GM21786 (cell line): ENCODE measurements at regions not wholly inside any gene's neighbourhood (a gene's known extent, or its start where the extent isn't known, plus 50 kb on each side); places are given as distances from the start of the nearest gene placed in this dataset.

ENCODE experiments used
- ATAC-seq: cut with Tn5 transposase; IDR thresholded peaks from one replicate; pipeline ENCODE4 v1.9.1; 2021; ENCODE audit not compliant: unreplicated experiment

DNA sequence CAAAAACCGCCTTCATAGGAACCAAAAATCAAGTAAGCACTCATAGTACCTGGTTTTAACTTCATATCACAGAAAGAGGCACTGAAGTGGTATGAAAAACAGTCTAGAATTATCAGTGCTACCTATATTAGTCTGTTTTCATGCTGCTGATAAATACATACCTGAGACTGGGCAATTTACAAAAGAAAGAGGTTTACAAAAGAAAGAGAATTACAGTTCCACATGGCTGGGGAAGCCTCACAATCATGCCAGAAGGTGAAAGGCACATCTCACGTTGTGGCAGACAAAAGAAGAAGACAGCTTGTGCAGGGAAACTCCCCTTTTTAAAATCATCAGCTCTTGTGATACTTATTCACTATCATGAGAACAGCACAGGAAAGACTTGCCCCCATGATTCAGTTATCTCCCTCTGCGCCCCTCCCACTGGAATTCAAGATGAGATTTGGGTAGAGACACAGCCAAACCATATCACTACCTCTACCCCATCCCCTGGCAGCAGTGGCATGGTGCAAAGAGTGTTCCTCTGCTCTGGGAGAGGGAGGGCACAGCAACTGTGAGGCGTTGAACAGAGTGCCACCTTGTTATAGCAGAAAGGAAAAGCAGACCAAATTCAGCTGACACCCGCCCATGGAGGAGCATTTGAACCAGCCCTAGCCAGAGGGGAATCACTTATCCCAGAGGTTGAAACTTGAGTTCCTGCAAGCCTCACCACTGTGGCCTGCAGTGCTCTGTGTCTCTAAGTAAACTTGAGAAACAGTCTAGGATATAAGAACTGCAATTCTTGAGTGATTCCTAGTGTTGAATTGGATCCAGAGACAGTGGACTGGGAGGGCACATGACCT lies 61.9 kb upstream of the PTPRZ1 start:
- ATAC-seq = no peak

DNA sequence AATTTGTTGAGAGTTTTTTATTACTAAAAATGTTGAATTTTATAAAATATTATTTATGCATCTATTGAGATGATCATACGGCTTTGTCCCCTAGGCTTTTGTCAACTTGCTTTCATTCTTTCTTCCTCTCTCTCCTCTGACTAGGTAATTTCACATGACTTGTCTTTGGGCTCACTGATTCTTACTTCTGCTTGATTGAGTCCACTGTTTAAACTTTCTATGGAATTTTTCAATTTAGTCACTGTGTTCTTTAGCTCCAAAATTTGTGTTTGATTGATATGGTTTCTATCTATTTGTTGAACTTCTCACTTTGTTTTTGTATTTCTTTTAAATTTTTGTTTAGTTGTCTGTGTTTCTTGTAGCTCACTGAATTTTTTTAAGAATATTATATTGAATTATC lies 65.9 kb upstream of the PTPRZ1 start:
- no peak for ATAC-seq

DNA sequence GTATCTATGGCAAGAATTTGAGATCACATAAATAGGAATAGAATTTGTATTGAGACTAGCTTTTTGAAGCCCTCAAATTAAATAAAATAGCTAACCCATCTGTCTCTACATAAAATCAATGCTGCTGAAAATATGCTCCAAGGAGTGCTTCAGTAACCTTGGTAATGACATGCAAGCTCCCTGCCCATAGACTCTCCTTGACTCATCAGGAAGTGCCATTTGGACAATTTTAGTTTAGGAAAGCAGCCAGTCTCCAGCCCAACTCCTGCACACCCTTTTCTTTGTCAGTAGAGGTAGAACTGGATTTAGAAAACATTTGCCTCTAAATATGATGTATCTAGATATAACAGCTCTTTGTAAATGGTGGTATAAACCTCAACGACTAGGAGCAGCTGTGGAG lies 69.9 kb upstream of the PTPRZ1 start:
- no peak for ATAC-seq

- no peak for ATAC-seq
These were observed 71.9 kb upstream of the PTPRZ1 start for GRCh38 chr7:121800916-121801675.

- no peak for ATAC-seq
These were observed 74.1 kb upstream of the PTPRZ1 start for GRCh38 chr7:121798896-121799295.

DNA sequence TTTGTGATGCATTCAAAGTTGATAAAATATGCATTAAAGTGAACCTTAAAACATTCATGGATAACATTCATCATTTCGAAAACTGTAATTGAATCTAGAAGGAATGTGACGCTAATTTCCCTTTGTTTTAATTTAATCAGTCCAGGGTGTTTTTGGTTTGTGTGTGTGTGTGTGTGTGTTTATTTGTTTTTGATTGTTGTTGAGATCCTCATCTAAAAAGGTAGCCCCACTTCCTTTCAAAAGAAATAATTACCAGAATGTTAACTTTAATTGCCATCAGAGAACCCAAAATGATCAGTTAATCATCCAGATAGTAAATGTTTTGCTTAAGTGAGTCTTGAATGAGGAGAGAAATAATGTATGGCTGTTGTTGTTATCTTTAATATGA lies 74.5 kb upstream of the PTPRZ1 start:
- ATAC-seq = no peak

DNA sequence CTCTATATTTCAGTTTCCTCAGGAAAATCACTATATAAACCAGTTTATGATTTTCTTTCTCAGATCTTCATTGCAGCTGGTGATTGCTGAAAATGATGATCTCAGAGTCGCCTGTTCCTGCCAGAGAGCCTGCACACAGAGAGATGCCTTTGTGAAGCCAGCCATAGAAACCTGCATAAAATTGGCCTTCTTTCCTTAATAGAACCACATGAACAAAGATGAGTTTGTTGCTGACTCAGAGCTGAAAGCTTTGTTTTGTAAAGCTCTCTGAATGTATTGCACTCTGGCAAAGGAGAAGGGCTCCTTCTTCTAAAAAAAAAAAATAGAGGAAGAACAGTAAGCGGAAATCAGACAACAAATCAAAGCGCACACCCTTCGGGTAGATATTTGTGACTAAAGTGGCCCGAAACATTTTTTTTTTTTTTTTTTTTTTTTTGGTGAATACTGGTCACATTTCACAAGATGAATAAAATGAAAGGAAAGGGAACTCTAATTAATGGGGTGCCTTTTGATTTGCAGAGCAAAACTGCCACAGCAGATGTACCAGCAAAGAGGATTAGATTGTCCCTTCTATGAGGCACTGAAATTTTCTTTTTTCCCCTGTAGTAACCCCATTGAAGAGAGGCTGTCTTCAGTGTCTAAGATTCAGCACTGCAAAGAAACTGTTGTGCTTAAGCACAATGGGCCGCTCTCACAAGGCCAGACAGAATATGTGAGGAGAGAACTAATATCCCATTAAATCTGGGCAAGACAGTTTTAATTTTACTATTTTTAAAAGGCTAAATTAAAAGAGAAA lies 75.1 kb upstream of the PTPRZ1 start:
- no peak for ATAC-seq

DNA sequence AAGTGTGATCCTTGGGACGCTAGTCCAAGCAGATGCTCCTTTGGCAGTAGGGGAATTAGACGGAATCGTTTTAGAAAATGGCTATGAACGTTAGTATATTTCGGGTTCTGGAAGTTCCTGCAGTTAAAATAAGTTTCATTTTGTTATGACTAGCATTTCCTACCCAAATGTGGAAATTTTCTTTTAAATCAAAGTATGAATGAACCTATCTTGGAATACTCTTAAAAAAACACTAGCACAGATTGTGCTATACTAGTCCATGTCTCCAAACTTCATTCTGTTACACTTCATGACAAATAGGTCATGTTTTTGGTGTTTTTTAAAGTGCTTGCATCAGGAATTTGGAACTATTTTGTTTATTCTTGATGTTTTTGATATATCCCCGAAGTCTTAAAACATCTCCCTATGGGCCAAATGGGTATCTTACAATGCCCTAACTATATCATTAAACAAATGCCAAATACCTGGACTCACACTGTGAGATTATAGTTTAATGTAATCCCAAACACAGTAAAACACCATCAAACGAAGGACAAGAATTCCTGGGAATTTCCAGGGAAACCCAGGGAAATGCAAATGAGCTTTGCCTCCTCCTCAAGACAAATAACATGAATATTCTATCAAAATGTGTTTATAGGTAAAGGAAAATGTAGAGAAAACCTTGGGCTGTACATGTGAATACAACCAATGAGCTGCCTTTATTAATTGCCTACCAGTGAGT lies 75.9 kb upstream of the PTPRZ1 start:
- no peak for ATAC-seq

GRCh38 chr7:121796381-121796780 lies 76.6 kb upstream of the PTPRZ1 start:
- no peak for ATAC-seq

- ATAC-seq = no peak
These were observed 77.2 kb upstream of the PTPRZ1 start for GRCh38 chr7:121795736-121796135.

- no peak for ATAC-seq
These were observed 79.2 kb upstream of the PTPRZ1 start for GRCh38 chr7:121793716-121794115.

DNA sequence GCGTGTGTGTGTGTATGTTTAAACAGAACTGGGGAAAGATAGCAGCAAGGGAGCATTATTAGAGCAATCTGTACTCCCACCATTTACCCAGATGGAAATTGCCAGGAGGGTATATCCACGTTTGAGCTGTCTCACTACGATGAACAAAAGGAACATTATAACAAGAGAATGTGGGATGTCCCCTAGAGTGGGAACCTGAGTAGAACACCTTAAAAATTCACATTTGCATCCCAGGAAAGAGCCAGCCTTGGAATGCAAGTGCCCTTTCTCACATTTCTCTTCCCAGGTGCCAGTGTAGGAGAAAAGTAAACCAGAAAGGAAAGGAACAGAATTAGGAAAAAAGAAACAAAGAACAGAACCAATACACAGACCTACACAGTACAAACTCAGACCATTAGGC lies 95.3 kb upstream of the PTPRZ1 start:
- ATAC-seq = no peak

- ATAC-seq = no peak
These were observed 98.4 kb upstream of the PTPRZ1 start for GRCh38 chr7:121774563-121774962.

DNA sequence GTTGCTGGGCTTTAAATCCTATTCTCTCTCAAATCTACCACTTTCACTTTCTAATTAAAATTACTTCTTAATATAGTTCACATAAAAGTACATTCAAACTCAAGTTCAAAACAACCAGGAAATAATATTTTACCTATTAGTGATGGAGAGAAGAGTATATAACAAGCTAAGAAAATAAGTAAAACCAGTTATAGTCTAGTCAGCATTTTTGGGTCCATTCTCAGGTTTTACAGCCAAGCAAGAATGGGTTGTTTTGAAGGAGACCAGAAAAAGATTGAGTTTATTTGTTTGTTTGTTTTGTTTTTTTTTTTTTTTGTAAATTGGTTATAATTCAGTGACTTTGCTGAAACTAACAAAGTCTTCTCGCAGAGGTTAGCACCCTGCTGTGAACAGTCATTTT lies 106.3 kb upstream of the PTPRZ1 start:
- ATAC-seq = no peak

GRCh38 chr7:121761399-121761798 lies 111.6 kb upstream of the PTPRZ1 start:
- ATAC-seq = no peak

- no peak for ATAC-seq
These were observed 117.0 kb upstream of the PTPRZ1 start for GRCh38 chr7:121755818-121756552.

DNA sequence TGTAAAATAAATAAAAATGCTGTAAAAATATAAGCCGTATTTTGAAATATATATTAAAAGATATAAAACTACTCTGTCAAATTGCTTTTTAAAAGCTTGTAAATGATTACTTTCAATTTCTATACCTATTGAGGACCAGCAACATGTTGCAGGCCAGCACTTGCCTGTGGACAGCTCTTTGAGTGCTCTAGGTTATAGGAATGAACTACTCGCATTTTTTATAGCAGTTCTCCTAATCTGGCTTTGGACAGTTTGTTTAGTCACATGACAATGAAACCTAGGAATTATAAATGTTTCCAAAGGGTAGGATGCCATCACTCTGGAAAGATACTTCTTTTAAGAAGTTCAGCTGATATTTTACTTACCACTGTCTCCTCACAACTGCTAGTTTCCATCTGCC lies 117.7 kb upstream of the PTPRZ1 start:
- ATAC-seq = no peak

DNA sequence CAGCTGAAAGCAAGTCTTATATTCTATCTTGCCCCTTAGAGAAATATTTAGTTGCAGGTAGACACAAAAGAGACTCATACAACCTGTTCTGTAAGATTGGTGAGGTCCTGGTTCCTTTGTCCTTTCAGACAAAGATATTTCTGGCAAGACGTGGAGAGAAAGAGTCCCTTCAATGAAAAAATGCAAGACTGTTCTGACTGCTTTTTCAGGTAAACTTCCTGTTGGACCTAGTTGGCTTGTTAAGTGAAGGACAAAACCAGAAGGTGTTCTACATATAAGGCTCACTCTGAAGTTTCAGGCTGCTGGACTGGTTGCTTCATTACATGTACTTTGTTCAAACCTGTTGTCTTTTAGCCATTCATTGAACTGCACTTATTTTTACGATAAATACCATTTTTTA lies 119.0 kb upstream of the PTPRZ1 start:
- no peak for ATAC-seq

DNA sequence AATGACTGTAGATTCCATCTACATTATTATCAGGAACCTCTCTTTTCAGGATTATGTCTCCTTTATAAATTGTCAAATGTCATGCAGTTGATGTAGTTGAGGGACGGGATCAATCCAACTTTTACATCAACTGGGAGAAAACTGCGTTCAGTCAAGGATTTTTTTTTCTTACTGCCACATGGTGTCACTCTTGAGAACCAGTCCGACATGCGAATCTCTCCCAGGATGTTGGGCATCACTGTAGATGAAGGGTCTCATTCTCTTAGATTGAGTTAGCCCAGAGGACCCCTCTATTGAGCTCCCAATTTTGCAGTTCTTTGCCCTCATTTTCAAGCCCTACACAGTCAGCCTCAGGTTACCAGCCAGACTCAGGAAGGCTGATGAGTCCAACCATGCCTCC lies 120.3 kb upstream of the PTPRZ1 start:
- ATAC-seq = no peak

DNA sequence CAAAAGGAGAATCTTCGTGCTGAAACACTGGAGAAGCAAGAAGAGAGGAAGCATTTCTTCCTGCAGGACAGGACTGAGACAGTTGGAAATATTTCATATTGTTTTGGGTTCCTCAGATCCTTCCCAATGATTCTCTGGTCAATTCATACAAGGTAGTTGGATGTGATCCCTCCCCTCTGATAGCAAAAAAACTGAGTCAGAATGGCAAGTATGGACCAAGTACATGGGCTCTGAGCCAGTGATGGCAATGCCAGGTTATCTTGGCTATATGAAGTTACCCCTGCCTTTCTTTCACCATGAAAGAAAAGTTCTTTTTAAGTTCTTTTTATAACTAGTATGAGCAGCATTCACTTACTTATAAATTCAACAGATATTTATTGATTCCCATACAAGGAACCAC lies 124.4 kb upstream of the PTPRZ1 start:
- no peak for ATAC-seq
